Fibroblast of lung (primary cell): ENCODE measurements at regions not wholly inside any gene's neighbourhood (a gene's known extent, or its start where the extent isn't known, plus 50 kb on each side); places are given as distances from the start of the nearest gene placed in this dataset.
A peak's percentile ranks its signal among the peaks of the same experiment; 100 is the strongest.

ENCODE experiments used
- DNase-seq, 2 donors: peaks; one replicate each; pipeline versions ENCODE4 v3.0.0 to v3.0.0-alpha.2; 2010; ENCODE audit warnings: low read depth in 2 of 2
- H2AFZ ChIP-seq: 2 replicates; pipeline ENCODE4 v1.5.1; 2012; ENCODE audit warnings: low read length, control low read depth, inconsistent platforms
- H3K27ac ChIP-seq: 2 replicates; pipeline ENCODE4 v1.5.1; 2011; ENCODE audit warnings: low read length, control low read depth; ENCODE audit not compliant: insufficient read depth
- H3K27me3 ChIP-seq: 2 replicates; pipeline ENCODE4 v1.5.1; 2011; ENCODE audit warnings: mild to moderate bottlenecking, low read length; ENCODE audit not compliant: control insufficient read depth, insufficient read depth
- H3K36me3 ChIP-seq: 2 replicates; pipeline ENCODE4 v1.5.1; 2011; ENCODE audit warnings: low read length; ENCODE audit not compliant: control insufficient read depth, insufficient read depth
- H3K4me1 ChIP-seq: 2 replicates; pipeline ENCODE4 v1.5.1; 2011; ENCODE audit warnings: low read length; ENCODE audit not compliant: control insufficient read depth, insufficient read depth; ENCODE audit errors: extremely low read depth
- H3K4me2 ChIP-seq: 2 replicates; pipeline ENCODE4 v1.5.1; 2011; ENCODE audit warnings: low read length, control low read depth; ENCODE audit not compliant: insufficient read depth; ENCODE audit errors: extremely low read depth
- H3K4me3 ChIP-seq, 4 experiments: fragments of 200-600 bp in 1 of 4; sonication (generic) in 1 of 4; replicated peaks in 1 of 4; 2 replicates each; pipeline ENCODE4 v1.5.1; 2011 to 2016; ENCODE audit warnings: low read length in 4 of 4, low read depth in 3 of 4, mild to moderate bottlenecking in 3 of 4, control low read depth in 2 of 4, inconsistent platforms in 1 of 4, mixed read lengths in 1 of 4; ENCODE audit not compliant: insufficient read depth in 1 of 4; ENCODE audit errors: control extremely low read depth in 1 of 4
- H3K79me2 ChIP-seq: 2 replicates; pipeline ENCODE4 v1.5.1; 2012; ENCODE audit warnings: mild to moderate bottlenecking, low read length, inconsistent platforms; ENCODE audit not compliant: control insufficient read depth, insufficient read depth
- H3K9ac ChIP-seq: 2 replicates; pipeline ENCODE4 v1.5.1; 2011; ENCODE audit warnings: mild to moderate bottlenecking, low read length, control low read depth; ENCODE audit not compliant: insufficient read depth
- H3K9me3 ChIP-seq: 2 replicates; pipeline ENCODE4 v1.5.1; 2012; ENCODE audit warnings: low read depth, low read length; ENCODE audit not compliant: control insufficient read depth, insufficient read depth
- H4K20me1 ChIP-seq: 2 replicates; pipeline ENCODE4 v1.5.1; 2011; ENCODE audit warnings: low read length; ENCODE audit not compliant: control insufficient read depth, insufficient read depth; ENCODE audit errors: extremely low read depth
- EZH2 ChIP-seq: IDR thresholded peaks from 2 replicates; pipeline ENCODE4 v1.5.1; 2012; ENCODE audit warnings: low read length, control low read depth, mild to moderate bottlenecking; ENCODE audit errors: missing control alignments
- TF ChIP-seq, protein P1 (sequence below), 2 donors: IDR thresholded peaks in 1 of 2; conservative IDR thresholded peaks in 1 of 2; 1 replicate in 1 of 2; 2 replicates in 1 of 2; pipeline ENCODE4 v1.5.1; 2011 to 2012; ENCODE audit warnings: low read length in 2 of 2, control low read depth in 1 of 2, inconsistent platforms in 1 of 2, low read depth in 1 of 2, mild to moderate bottlenecking in 1 of 2

GRCh38 chr1:234956821-234957329, 171.8 kb downstream of the TOMM20 start:
- no peak for DNase-seq
- no peaks in the 10 kb centered on the region for H3K9me3 ChIP-seq
- no peaks in the 10 kb centered on the region for H3K79me2 ChIP-seq
- no peak overlapping the region for H3K9ac ChIP-seq
- H2AFZ ChIP-seq: no peak overlapping the region
- TF ChIP-seq EZH2: no peak
- TF ChIP-seq, protein P1, sequence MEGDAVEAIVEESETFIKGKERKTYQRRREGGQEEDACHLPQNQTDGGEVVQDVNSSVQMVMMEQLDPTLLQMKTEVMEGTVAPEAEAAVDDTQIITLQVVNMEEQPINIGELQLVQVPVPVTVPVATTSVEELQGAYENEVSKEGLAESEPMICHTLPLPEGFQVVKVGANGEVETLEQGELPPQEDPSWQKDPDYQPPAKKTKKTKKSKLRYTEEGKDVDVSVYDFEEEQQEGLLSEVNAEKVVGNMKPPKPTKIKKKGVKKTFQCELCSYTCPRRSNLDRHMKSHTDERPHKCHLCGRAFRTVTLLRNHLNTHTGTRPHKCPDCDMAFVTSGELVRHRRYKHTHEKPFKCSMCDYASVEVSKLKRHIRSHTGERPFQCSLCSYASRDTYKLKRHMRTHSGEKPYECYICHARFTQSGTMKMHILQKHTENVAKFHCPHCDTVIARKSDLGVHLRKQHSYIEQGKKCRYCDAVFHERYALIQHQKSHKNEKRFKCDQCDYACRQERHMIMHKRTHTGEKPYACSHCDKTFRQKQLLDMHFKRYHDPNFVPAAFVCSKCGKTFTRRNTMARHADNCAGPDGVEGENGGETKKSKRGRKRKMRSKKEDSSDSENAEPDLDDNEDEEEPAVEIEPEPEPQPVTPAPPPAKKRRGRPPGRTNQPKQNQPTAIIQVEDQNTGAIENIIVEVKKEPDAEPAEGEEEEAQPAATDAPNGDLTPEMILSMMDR (conservative IDR thresholded peaks at IDR 0.05 in 1 of 2, IDR thresholded peaks at IDR 0.05 in 1 of 2; ENCODE audit: low read depth in 1 of 2, low read length in 2 of 2): no peak
- peaks cover 34% of the 10 kb centered on the region for H3K4me1 ChIP-seq
- no peak overlapping the region for H3K4me2 ChIP-seq
- peak overlapping the region; percentile 10 for H3K27ac ChIP-seq
- no peak overlapping the region for H3K4me3 ChIP-seq
- no peaks in the 10 kb centered on the region for H3K27me3 ChIP-seq
- H4K20me1 ChIP-seq: no peaks in the 10 kb centered on the region
- H3K36me3 ChIP-seq: no peaks in the 10 kb centered on the region

DNA sequence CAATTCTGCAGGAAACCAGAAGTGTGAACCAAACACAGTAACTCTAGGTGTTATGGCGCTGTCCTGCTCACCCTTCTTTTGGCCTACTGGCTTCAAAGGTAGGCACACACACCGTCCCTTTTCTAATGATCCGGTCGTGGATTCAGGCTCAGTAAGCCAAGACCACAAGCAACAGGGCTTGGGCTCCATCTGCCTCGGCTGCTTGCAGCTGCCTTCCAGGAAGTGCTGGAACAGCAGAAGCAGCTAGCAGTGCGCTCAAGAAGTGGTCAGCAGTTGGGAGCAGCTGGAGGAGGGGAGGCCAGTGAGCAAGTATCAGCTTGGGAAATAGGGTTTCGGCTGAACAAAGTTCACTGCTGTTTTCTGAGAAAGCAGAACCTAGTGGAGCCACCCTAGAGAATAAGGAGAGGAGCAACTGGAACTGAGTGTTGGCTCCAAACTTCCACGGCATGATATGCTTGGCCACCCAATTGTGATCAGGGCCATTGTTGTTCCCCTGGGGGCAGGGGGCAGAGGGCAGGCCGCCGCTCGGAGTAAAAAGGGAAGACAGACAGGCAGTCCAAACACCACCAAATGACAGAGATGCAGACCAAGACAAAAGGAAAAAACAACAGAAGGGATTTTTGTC, 173.4 kb downstream of the TOMM20 start:
- H2AFZ ChIP-seq: peak overlapping the region; percentile 73
- peak overlapping the region; percentile 71 for H3K27ac ChIP-seq
- TF ChIP-seq EZH2: no peak
- no peaks in the 10 kb centered on the region for H4K20me1 ChIP-seq
- H3K27me3 ChIP-seq: no peaks in the 10 kb centered on the region
- H3K79me2 ChIP-seq: no peaks in the 10 kb centered on the region
- no peaks in the 10 kb centered on the region for H3K36me3 ChIP-seq
- DNase-seq: peak; percentile 66 to 84
- H3K4me1 ChIP-seq: peaks cover 20% of the 10 kb centered on the region
- peak overlapping the region; percentile 21 for H3K4me2 ChIP-seq
- no peaks in the 10 kb centered on the region for H3K9me3 ChIP-seq
- no peak overlapping the region for H3K9ac ChIP-seq
- H3K4me3 ChIP-seq: no peak overlapping the region

- Histone ChIP-seq H3K9ac (no peak overlapping the region), H3K4me2 (no peak overlapping the region), H2AFZ (no peak overlapping the region), H3K27me3 (no peaks in the 10 kb centered on the region), H4K20me1 (no peaks in the 10 kb centered on the region), H3K9me3 (no peaks in the 10 kb centered on the region), H3K36me3 (no peaks in the 10 kb centered on the region), H3K27ac (peak overlapping the region; percentile 71), H3K4me1 (peaks cover 20% of the 10 kb centered on the region), H3K79me2 (no peaks in the 10 kb centered on the region), H3K4me3 (no peak overlapping the region)
- DNase-seq: no peak
- no peak for TF ChIP-seq EZH2
- TF ChIP-seq, protein P1 (conservative IDR thresholded peaks at IDR 0.05 in 1 of 2, IDR thresholded peaks at IDR 0.05 in 1 of 2; ENCODE audit: low read depth in 1 of 2, low read length in 2 of 2): no peak
Measured at GRCh38 chr1:234954613-234955012, 174.0 kb downstream of the TOMM20 start.
